NB4 (cell line): ENCODE measurements at regions not wholly inside any gene's neighbourhood (a gene's known extent, or its start where the extent isn't known, plus 50 kb on each side); places are given as distances from the start of the nearest gene placed in this dataset.

ENCODE experiments used
- DNase-seq: peaks from one replicate; pipeline ENCODE4 v3.0.0; 2010; ENCODE audit warnings: low read depth
- H3K4me3 ChIP-seq: one replicate; pipeline ENCODE4 v1.5.1; 2011; ENCODE audit warnings: mild to moderate bottlenecking, low read depth, low read length, moderate library complexity
- MYC ChIP-seq: IDR thresholded peaks from 2 replicates; pipeline ENCODE4 v1.6.1; 2011; ENCODE audit warnings: low read depth, low read length
- POLR2A ChIP-seq: IDR thresholded peaks from 2 replicates; pipeline ENCODE4 v1.6.1; 2011; ENCODE audit warnings: mild to moderate bottlenecking; ENCODE audit not compliant: insufficient read length; ENCODE audit errors: extremely low read depth
- TF ChIP-seq, protein P1 (sequence below): IDR thresholded peaks from 2 replicates; pipeline ENCODE4 v1.6.1; 2011; ENCODE audit warnings: low read depth, low read length
- TF ChIP-seq, protein P2 (sequence below): IDR thresholded peaks from one replicate; pipeline ENCODE4 v1.5.1; 2012; ENCODE audit warnings: low read depth, low read length

- no peak overlapping the region for H3K4me3 ChIP-seq
- no peak for DNase-seq
- TF ChIP-seq POLR2A: no peak
- TF ChIP-seq MYC: no peak
- TF ChIP-seq, protein P1, sequence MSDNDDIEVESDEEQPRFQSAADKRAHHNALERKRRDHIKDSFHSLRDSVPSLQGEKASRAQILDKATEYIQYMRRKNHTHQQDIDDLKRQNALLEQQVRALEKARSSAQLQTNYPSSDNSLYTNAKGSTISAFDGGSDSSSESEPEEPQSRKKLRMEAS: no peak
Measured at GRCh38 chr2:160581448-160581847, 87.8 kb upstream of the RBMS1 start.

- TF ChIP-seq, protein P2, sequence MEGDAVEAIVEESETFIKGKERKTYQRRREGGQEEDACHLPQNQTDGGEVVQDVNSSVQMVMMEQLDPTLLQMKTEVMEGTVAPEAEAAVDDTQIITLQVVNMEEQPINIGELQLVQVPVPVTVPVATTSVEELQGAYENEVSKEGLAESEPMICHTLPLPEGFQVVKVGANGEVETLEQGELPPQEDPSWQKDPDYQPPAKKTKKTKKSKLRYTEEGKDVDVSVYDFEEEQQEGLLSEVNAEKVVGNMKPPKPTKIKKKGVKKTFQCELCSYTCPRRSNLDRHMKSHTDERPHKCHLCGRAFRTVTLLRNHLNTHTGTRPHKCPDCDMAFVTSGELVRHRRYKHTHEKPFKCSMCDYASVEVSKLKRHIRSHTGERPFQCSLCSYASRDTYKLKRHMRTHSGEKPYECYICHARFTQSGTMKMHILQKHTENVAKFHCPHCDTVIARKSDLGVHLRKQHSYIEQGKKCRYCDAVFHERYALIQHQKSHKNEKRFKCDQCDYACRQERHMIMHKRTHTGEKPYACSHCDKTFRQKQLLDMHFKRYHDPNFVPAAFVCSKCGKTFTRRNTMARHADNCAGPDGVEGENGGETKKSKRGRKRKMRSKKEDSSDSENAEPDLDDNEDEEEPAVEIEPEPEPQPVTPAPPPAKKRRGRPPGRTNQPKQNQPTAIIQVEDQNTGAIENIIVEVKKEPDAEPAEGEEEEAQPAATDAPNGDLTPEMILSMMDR: no peak
- no peak for TF ChIP-seq POLR2A
- TF ChIP-seq, protein P1: no peak
- no peak for TF ChIP-seq MYC
- no peak overlapping the region for H3K4me3 ChIP-seq
- DNase-seq: no peak
Measured at GRCh38 chr2:160582081-160582480, 88.5 kb upstream of the RBMS1 start.

GRCh38 chr2:160582490-160583145 is 89.0 kb upstream of the RBMS1 start:
- no peak for DNase-seq
- TF ChIP-seq, protein P2: no peak
- TF ChIP-seq, protein P1: no peak
- TF ChIP-seq POLR2A (no peak), MYC (no peak)
- no peak overlapping the region for H3K4me3 ChIP-seq

GRCh38 chr2:160583146-160583535 is 89.5 kb upstream of the RBMS1 start:
- TF ChIP-seq, protein P2: no peak
- TF ChIP-seq, protein P1: no peak
- no peak for TF ChIP-seq MYC
- no peak for TF ChIP-seq POLR2A
- H3K4me3 ChIP-seq: no peak overlapping the region
- DNase-seq: no peak

GRCh38 chr2:160583813-160584537 is 90.4 kb upstream of the RBMS1 start:
- TF ChIP-seq, protein P1: no peak
- TF ChIP-seq POLR2A: no peak
- TF ChIP-seq, protein P2: no peak
- TF ChIP-seq MYC: no peak
- H3K4me3 ChIP-seq: no peak overlapping the region
- no peak for DNase-seq

- DNase-seq: no peak
- TF ChIP-seq POLR2A: no peak
- TF ChIP-seq, protein P1: no peak
- no peak for TF ChIP-seq MYC
- TF ChIP-seq, protein P2: no peak
- H3K4me3 ChIP-seq: no peak overlapping the region
Measured at GRCh38 chr2:160584972-160585494, 91.4 kb upstream of the RBMS1 start.
